ENCODE measurements at regions not wholly inside any gene's neighbourhood (a gene's known extent, or its start where the extent isn't known, plus 50 kb on each side); places are given as distances from the start of the nearest gene placed in this dataset.

DNA sequence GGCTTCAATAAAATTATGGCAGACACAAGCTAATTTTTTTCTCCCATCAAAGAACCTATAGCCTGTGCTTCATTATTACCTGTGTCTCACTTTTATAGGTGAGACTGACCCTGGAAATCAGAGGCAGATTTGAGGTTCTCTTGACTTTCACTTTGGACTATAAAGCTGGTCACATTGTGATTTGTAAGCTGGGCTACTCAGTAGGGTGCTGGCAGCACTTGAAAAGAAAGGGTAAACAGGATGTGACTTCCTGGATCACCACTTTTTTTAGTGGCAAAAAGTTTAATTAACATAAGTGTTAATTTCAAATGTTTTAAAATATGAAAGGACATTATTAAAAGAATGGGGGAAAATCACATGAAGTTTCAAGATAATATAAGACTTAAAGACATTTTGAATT is 50.6 kb upstream of the GATB start:
- Histone ChIP-seq H3K4me3 (ENCODE audit: low read length in 2 of 2) (no peak overlapping the region), H3K27ac (ENCODE audit: low read depth in 2 of 2, low read length in 2 of 2) (no peak overlapping the region), H3K4me1 (ENCODE audit: control insufficient read depth in 2 of 2, insufficient read depth in 2 of 2, low read length in 2 of 2) (peaks cover 0 to 4% of the 10 kb centered on the region in 2 donors), H3K27me3 (ENCODE audit: control insufficient read depth in 2 of 2, insufficient read depth in 2 of 2, low read length in 2 of 2) (no peaks in the 10 kb centered on the region), H3K9me3 (ENCODE audit: control insufficient read depth in 2 of 2, low read length in 2 of 2) (no peaks in the 10 kb centered on the region), H3K36me3 (ENCODE audit: control insufficient read depth in 2 of 2, insufficient read depth in 2 of 2, low read length in 2 of 2) (no peaks in the 10 kb centered on the region), H3K9ac (ENCODE audit: low read depth in 1 of 2, low read length in 2 of 2) (no peak overlapping the region)
